GM21723 (cell line): ENCODE measurements at regions not wholly inside any gene's neighbourhood (a gene's known extent, or its start where the extent isn't known, plus 50 kb on each side); places are given as distances from the start of the nearest gene placed in this dataset.

Source experiments
- ATAC-seq: cut with Tn5 transposase; IDR thresholded peaks from one replicate; pipeline ENCODE4 v1.9.1; 2021; ENCODE audit warnings: mild to moderate bottlenecking, moderate library complexity; ENCODE audit not compliant: unreplicated experiment

- ATAC-seq: no peak
These were observed 58.1 kb downstream of the TUSC7 start for GRCh38 chr3:116767726-116768125.

- ATAC-seq: peak; percentile 100
These were observed 61.4 kb downstream of the TUSC7 start for GRCh38 chr3:116770815-116771450.

DNA sequence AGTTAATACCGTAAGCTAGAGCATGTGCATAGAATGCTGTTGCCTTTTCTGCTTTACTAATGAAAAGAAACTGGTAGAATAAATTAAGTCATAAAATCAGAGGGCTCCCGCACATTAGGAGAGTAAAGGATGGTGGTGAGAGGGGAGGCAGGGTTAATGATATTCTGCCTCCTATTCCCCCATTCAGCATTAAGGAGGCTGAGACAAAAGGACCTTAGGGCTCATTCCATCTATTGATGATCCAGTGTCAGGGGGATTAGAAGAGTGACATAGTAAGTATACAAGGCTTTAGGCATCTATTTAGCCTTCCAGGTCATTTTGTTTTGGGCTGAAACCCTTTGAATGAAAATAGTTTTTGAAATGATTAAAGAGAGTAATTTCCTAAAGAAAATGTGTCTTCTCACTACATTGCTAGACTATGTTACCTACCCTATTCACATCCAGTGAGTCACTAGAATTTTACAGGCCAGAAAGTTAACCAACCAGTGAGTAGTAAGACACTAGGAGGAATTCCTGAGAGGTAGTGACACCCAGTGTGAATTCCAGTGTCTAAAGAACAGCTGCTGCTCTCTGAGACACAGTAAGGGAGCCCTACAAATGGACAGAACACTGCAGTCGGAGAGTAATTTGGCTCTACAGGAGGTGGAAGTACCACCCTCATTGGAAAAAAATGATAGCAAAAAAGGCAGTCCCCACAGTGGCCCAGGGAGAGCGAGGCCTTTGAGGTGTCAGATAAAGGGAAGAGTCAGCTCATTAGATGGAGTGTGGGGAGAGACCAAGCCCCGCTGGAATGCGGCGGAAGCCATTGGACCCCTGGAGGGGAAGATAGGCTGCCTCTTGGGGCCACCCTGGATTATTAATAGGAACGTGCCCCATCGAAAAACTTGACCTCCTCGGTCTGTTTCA lies 67.6 kb downstream of the TUSC7 start:
- no peak for ATAC-seq

- ATAC-seq: no peak
These were observed 75.6 kb downstream of the TUSC7 start for GRCh38 chr3:116785226-116785625.

DNA sequence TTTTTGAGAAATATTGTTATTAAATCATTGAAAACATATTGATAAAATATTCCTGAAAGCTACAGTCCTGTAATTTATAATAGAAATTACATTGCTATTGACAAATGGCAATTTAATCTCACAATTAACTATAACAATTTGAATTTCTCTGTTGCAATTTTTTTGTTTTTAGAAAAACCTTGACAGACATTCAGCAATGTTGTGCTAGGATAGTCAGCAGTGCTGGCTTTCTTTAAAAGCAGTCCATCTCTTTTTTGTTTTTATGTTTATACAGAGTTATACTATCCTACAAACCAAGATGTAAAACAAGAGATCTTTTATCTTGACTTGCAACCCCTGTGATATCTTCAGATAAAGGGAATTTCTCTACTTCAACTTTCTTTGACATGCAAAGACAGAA lies 93.1 kb downstream of the TUSC7 start:
- ATAC-seq: no peak

- no peak for ATAC-seq
These were observed 96.8 kb downstream of the TUSC7 start for GRCh38 chr3:116806351-116806750.

GRCh38 chr3:116808725-116809124 lies 99.1 kb downstream of the TUSC7 start:
- no peak for ATAC-seq

- no peak for ATAC-seq
These were observed 99.6 kb downstream of the TUSC7 start for GRCh38 chr3:116809208-116809607.

DNA sequence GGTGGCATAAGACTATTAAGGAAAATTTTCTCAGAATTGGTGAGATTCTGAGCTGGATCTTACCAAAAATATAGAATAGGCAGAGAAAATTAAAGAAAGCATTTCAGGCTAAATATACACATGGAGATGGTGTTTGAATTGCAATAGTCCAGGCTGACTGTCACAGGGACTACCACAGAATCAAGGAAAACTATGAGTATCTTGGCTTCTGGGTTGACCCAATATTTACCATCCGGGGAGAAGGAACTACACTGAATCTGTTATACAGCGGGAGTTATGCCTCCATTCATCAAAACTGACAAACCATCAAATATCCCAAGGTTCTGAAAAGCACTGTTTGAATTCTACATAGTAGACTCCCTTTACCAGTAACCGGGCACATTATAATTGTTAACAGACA lies 102.2 kb downstream of the TUSC7 start:
- ATAC-seq: no peak

DNA sequence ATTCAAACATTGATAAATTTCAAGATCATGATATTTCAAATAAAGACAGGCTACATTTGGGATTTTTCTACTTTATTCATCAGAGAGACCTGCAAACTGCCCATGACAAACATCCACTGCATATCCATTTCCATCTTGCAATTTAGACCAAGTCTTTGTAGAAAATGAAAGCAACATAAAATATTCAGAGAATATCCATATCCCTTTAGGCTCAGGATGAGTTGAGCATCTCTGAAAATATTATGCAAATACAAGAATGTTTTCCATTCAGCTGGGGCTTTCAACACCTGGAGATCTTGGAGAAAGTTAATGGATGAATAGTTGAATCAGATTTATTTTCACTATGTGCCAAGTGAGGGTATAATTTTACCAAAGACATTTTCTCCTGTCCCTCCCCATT lies 103.4 kb downstream of the TUSC7 start:
- no peak for ATAC-seq

DNA sequence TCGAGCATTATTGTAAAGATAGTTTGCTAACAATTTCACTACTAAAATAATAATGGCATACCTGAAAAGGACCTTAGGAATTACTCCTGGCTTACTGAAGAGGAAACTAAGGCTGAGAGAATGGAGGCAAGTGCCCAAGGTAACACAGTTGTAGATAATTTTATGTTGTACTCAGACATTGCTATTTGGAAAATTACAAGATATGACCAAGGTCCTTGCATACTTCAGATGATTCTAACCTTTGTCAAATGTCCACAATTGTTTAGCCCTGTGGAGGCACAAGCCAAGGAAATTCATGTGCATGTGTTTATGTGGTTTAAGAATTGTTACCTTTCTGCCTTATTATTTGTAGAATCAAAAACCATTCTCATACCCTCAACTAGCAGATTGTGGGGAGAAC lies 105.7 kb downstream of the TUSC7 start:
- ATAC-seq: no peak

DNA sequence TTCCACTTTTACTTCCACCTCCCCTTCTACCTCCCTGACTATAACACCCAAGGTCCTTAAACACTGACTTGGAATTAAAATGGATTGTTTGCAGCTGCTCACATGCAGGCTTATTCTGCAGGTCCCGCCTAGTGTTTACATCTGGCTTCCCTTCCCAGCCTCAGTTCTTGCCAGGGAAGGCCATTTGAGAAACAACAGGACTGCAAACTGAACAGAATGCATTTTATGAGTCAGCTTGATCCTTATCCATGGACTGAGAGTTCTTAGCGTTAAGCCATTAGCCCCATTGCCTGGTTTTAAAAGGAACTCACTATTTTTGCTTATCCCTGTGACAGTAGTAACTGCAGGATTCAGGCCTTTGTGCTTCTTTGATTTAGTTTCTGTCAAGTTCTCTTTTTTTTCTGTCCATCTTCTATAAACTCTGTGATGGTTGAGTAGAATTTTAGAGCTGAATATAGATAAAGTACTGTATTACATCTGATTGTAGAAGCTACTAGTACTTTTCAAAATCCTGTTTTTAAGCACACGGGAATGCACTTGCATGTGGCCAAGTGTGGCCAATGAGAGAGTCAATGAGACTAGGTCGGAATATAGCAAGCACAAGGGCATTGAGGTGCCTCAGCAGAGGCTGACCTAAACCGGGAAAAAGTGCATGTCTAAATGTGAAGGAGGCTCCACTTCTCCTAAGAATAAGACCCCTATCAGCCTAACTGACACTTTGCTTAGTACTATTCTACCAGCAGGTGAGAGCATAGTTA lies 106.4 kb downstream of the TUSC7 start:
- ATAC-seq: no peak

GRCh38 chr3:116821371-116821770 lies 111.8 kb downstream of the TUSC7 start:
- ATAC-seq: no peak

DNA sequence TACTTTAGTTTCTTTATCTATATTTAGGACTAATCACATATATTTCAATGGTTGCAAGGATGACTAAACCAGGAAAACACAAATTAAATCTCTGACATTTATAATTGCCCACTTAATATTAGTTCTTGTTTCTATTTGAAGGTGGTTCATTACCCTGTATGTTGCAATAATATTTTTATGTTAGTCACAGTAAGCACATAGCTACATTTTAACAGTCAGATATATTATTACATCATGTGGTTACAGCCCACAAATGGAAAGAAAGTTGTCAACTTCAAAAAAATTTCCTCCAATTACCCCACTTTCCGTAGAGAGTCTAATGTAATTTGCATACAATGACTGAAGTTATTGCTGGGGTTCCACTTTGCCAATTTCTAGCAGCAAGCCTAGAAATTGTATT lies 114.6 kb downstream of the TUSC7 start:
- ATAC-seq: no peak

- ATAC-seq: no peak
These were observed 123.6 kb downstream of the TUSC7 start for GRCh38 chr3:116833202-116833601.

DNA sequence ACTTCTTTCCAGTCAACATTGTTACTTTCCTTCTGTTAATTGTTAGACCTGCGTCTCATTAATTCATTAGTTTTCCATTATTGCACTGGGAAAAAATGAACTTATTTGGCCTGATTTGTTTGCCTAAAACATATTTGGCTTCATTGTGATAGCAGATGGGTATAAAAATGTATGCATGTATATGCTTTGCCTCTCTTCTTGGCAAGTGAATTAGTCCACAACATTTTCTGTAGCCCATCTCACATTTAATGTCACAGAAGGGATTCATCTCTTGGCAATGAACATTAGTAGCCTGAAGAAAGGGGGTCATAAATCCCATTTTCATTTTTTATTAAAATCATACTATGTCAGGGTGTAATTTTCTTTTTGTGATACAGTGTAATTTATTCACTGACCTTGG lies 125.2 kb downstream of the TUSC7 start:
- ATAC-seq: no peak

DNA sequence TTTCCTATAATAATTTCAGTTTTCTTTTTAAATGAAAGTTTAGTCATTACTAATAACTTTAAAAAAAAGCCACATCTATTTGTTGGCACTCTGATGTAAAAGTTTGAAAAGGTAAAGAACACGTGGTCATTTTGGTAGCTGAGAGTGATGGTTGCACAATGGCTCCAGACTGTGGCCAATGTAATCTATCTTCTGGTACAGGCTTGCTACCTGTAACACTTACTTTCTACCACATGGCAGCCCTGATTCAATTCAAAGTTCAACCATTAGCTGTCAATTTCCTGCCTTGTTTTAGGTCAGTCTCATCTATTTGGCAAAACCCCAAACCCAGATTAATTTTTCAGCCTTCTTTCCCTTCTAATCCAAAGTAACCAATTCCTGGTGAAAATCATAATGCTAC lies 126.1 kb downstream of the TUSC7 start:
- no peak for ATAC-seq

DNA sequence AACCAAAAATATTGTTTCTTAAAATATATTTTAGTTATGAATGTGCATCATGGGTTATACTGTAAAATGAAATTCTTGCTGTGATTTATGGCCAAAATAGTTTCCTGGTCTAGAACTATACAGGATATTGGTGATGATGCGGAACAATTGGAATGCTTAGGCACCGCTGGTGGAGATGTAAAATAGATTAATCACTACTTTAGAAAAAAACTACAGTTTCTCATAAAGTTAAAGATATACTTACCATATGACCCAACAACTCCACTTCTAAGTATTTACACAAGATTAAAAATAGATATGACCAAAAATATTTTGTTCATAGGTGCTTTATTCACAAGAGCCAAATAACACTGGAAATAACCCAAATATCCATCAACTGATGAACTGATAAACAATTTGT lies 126.7 kb downstream of the TUSC7 start:
- ATAC-seq: no peak

- ATAC-seq: no peak
These were observed 127.9 kb downstream of the TUSC7 start for GRCh38 chr3:116837483-116837882.

DNA sequence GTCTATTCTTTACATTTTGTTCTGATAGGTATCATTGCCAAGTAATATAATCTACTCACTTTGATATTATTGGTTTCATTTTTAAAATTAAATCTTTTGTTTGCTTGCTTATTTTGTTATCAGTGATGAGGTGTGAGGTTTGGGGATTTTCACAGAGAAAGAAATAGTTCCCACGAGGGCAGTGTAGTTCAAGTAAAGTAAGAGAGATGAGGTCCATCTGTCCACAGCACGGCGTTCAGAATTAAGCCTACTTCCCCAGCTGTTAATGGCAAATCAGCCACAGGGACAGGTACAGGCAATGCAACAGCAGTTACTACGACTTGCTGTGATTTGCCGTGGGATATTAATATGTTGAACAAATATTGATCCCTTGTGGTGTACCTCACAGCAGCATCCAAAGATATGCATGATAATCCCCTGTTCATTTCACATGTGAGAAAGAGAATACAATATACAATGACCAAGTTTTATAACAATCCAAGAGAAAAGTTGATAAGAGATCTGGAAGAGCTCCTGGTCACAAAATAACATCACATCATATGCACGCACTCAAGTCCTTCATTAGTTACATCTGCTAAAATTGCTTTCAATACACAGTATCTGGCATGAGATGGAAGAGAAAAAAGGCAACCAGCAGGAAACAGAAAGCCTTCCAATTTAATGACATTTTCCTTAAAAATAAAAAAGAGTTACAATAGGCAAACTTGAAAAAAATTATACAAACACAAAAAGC lies 131.6 kb downstream of the TUSC7 start:
- no peak for ATAC-seq
